Right hindlimb (tissue), 1 donor: ENCODE measurements at regions not wholly inside any gene's neighbourhood (a gene's known extent, or its start where the extent isn't known, plus 50 kb on each side); places are given as distances from the start of the nearest gene placed in this dataset.
A peak's percentile ranks its signal among the peaks of the same experiment; 100 is the strongest.

Experiments
- DNase-seq: peaks from one replicate; pipeline ENCODE4 v3.0.0-alpha.2; 2018

DNA sequence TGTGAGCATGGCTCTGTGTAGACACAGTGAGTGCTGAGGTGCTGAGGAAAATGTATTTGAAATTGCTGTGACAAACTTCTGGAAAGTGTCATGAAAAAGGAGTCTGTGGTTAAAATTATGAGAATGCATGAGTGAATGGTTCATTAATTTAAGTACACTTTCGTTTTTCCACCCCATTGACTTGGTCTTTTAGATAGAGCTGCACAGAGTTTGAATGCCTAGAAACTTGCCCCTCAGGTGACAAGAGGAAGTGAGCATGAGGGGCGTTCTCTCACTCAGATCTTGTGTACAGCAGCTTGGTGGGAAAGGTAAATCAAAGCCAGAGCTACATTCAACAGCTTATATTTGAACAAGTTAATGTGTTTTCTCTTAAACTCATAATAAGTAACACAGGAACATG is 296.8 kb downstream of the WDR72 start:
- DNase-seq, result no peak

DNA sequence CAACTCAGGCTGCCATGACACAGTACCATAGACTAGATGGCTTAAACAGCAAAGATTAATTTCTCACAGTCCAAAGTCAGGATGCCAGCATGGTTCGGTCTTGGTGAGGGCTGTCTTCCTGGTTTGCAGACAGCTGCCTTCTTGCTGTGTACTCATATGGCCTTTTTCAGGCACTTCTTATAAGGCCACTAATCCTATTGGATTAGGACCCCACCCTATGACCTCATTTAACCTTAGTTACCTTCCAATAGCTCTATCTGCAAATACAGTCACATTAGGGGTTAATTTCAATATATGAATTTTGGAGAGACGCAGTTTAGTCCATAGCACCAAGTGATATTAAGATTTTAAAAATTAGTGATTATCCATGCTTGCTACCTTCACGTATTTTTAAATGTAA is 297.8 kb downstream of the WDR72 start:
- no peak for DNase-seq

DNA sequence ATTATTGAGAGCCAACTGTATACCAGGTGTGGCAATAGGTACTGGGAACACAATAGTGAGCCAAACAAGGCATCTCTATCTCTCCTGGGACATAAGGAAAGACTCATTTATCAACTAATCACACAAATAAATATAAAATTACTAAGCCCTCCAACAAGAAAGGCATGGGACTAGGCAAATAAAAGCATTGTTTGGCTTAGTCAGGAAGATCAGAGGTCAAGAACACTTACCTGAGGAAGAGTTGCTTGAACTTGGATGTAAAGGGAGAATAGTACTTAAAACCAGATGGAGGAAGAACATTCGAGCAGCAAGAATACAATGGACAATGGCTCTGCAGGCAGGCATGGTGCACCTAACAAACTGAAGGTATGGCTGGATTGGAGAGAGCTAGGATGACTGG is 300.7 kb downstream of the WDR72 start:
- DNase-seq, result no peak

DNA sequence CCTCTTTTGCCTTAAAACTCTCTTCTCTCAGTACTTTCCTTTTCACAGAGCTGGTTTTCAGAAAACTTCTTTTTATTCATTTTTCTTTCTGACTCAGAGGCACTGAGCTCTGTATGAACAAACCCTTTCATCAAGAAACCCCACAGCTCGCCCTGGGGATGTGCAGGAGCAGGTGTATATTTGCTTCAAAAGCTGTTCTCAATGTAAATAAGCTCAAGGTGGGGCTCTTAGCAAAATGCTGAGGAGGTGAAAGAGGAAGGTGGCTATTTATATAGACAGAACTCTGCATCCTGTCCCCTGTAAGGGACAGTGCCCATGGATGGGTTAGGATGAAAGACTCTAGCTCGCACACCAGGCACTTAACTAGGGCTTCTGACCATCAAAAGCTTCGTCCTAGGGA is 302.0 kb downstream of the WDR72 start:
- no peak for DNase-seq

DNA sequence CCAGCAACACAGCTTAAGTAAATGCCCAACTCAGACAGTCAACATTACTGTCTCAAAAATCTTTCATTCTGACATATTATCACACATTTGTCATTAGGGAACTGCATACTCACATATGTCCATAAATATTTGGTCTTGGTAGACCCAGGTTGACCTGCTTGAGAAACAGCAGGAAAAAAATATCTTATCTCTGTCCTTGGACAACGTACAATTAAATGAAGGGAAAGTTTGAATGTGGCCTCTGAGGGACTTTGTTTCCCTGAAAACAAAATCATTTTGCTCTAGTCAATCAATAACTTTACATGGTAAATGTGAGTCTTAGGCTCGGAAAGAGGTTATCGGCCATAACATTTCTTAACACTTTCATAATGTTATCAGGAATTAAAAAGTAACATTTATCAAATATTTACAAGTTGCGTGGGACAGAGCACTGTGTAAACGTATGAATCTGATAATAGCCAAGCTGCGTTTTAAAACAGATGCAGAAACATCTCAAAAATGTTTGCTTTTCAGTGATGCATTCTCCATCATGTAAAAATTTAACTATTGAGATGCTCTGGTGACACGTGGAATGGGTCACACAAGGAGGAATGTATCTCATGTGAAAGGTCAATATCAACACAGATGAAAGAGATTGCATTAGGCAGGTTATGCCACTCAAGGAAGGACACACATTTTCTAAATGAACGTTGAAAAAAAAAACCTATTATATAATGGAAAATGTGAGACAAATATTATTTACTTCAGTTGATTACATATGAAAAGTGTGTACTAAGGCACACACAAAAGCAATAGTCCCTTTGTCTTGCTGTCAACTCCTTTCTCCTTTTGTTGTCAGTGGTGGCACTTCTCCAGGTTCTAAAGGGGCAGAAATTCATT is 304.4 kb downstream of the WDR72 start:
- no peak for DNase-seq

DNA sequence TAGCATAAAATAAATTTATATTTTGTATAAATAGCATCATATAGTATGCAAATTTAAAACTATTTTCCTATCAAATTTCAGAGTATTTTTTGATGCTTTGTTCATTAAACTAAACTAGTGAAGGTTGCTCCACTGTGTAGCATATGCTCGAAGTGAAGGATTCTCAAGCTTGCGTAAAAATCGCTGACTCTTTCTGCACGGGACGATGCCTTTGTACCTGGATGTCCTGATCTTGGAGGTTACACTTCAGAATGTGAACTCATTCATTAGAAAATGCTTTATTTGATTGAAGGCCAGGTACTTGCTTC is 305.0 kb downstream of the WDR72 start:
- no peak for DNase-seq

DNA sequence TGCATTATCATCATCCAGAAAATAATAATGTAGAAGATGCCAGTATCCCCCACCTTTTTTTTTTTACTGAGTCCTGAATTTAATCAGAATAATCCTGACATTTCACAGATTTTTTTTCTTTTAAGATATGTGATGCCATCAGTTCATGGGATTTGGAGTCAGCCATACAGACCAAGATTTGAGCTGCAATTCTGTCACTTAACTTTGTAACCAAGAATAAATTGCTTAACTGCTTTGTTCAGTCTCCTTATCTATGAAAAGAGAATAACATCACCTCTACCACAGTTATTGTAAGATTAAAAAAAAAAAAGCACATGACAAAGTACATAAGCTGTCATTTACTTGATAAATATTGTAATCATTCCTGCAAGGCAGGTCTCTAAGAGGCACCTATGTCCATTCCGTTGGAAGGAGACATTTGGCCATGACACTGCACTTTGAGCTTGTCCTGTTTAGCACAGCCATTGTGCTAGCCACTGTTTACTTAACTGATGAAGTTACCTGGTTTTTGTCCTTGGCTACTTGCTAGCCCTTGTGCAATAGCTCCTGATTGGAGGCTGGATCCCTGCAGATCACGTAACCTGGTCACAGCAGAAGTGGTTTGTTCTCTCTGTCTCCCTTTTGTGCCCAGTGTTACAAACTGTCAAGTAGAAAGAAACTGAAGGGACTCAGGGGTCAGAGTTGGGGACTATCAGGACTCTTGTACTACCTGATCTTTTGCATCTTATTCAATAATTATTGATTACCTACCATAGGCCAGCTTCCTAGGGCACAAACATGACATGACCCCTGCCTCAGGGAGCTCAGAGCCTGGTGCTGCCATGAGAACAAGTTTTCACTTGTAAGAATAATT is 306.0 kb downstream of the WDR72 start:
- DNase-seq, result no peak

DNA sequence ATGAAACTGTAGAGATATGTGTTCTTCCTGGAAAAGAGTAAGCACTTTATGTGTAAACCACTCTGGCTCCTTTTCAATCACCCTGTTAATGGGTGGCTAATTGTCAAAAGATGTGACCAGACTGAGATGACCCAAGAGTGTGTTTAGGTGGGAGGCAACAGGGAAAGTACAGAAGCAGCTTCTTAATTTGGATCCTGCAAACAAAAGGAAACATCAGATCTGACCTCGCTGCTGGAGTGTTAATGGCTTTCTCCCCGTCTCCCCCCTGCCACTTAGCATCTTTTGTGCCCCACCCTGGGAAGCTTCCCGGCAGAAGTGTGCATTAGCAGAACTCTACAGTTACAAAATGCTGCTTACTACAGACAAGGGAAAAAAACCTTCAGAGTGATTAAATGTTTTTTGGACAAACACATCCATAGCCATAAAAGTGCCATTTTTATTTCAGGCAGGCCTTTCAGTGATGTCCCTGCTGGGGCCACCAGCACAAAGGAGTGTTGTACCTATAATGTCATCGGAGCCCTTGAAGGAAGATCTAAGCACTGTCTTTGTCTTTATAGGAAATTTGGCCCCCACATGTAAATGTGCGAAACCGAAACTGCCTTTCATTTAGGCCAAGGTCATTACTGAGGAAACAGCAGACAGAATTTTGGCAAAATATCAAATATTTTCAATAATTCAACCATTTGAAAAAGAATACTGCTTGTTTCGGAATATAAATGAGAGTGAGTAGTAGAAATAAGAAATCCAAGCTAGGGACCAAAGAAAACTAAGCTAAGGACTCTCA is 311.0 kb downstream of the WDR72 start:
- DNase-seq, result no peak

DNA sequence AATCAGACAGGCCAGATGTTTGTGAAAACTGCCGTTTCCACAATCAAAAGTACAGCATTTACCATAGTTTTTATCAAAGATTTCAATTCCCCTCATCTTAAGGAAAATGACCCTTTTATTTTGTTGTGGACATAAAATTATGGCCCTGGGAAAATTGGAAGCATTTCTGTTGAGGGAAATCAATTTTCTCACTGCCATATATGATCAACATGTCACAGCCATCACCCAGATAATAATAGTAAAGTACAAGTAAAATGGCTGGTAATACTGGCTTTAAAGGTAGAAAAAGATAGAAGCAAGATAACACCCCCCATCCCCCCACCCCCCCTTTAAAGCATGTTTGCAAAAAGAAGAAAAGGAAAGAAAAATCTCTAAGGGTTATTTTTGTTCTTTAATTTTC is 311.7 kb downstream of the WDR72 start:
- no peak for DNase-seq

DNA sequence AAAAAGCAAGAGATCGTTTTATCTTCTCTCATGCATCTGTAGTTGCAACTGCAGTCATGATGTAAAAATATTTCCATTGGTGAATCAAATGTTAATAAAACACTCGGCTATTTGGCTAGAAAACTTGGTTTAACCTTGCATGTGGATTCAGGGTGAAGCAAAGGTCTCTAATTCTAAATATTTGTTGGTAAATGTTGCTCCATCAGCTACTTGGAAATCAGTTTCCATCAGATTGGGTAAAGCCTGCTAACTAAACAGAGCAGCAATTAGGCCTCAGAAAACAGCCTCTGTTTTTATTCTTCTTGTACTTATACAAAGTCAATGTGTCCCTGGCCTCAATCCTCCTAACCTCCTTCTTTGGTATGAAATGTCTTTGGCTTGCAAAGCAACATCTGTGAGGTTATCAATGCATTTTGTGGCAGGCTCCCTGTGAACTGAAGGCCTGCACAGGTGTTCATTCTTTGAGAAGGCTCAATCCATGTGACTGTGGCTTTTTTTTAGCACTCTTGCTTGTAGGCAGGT is 312.3 kb downstream of the WDR72 start:
- DNase-seq, result no peak

DNA sequence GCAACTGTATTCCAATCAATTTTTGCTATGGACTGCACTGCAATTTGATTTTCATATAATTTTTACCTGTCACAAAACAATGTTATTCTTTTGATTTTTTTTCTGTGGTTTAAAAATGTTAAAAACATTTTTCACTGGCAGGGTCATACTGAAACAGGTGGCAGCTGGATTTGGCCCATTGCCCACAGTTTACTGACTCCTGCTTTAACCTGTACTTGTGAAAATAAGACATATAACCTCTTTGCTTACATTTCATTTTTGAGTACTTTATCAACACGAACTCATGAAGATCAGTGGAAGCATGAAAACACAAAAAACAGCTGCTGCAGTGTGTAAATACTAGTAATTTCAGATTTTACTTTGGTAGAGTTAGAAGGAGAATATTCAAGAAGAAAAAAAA is 313.1 kb downstream of the WDR72 start:
- no peak for DNase-seq

DNA sequence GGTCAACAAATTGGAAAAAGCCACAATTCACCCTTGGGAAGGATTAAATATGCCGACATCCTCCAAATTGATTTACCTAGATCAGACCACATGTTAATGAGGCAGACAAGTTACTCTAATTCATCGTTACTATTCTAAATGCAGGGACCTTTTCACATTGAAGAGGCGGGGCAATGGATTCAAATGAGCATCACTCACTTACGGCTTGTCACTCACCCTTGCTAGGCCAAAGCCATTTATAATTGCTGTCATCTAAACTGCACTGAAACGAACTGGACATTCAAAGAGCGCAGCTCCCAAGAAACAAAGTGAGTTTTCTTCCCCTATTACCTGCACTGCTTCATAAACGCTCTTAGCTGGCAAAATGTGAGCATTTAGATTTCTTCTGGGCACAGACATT is 313.9 kb downstream of the WDR72 start:
- DNase-seq, result no peak

DNA sequence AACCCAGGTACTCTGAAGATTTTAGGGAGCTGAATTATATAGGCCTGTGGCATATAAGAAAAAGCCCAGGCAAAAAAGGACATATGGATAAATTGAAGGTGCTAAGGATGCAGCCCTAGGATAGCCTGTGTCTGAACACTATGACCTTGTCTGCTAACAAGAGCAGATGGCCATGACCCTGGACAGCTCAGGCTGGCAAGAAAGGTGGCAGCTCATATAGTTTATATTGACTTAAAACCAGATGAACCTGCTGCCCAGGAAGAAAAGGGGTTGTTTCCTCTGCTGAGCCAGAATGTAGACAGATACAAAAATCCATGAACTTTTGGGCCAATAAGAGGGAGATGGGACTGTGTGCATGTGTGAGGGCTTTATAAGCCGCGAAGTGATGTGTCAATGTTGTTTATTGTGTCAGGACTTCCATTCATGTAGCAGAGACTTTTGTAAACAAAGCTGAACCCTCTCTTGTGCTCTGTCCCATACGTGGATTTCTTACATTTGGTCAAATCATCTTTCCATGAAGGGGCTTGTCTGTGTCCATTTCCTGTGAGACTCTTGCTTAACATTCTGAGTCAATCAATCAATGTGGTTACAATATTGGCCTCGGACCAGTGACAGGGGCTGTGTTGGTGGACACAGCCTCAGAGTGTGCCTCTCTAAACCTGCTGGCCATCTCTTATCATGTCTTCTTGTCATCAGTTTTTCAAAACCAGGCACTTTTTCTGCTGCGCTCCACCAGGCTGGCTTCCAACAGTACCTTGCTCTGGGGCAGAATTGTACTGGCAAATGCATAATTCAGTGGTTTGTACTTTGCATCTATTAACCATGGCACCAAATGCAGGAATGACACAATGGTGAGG is 321.2 kb downstream of the WDR72 start:
- DNase-seq, result no peak

DNA sequence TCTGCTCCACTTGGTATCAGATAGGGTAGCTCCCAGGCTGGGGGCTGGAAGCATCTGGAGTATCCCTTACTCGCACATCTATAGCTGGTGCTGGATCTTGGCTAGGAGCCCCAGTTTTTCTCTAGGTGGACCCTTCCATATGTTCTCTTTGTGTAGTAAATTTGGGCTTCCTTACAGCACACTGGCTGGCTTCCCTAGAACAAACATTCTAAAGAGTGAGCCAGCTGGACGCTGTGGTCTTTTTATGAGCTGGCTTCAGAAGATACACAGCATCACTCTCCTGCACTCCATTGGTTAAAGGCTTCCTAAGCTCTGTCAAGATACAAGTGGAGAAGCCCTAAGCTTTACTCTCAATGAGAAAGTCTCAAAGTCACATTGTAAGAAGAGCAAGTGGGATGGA is 322.1 kb downstream of the WDR72 start:
- DNase-seq, result peak; percentile 48

DNA sequence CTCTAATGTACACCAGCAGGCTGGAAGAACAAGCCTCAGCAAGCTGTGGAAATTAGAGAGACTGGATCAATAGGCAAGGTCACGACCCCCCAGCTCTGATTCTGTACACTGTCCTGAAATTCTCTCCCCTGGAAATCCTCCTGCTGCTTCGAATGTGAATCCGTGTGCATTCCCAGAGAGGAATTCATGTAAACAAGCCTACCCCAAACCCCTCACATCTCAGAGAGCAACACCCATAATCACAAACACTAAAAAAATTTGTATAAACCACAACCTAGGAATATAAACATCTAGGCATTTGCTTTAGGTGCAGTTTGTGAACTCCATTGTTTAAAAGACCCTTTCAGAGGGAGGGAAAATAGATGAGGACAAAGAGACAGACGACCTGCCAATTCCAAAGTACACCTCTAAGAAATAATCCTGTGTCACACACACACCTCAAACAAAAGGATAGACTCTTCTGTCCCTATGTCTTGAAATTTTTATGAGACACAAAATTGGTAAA is 325.2 kb downstream of the WDR72 start:
- no peak for DNase-seq

DNA sequence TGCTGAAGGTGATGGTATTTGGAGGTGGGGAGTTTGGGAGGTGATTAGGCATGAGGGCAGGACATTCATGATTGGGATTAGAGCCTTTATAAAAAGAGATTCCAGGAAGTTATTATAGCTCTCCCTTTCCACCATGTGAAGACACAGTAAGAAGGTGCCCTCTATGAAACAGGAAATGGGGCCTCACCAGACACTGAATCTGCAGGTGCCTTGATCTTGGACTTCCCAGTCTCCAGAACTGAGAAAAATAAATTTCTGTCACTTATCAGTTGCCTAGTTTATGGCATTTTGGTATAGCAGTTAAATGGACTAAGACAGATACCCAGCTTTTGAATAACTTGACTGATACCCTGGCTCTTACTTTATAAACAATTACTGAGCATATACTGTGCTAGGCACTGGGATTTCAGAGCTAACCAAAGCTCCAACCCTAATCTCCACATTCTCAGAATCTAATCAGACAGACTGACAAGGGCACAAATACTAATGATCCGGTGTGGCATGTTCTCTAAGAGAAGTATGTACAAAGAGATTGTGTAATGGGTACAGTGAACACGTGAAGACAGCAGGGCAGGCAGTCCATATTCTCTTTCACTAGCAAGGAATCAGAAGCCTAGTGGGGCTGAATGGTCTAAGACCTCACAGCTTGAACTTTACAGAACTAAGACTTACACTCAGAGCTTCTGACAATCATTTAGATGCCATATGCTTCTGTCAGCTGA is 343.1 kb downstream of the WDR72 start:
- DNase-seq, result no peak

DNA sequence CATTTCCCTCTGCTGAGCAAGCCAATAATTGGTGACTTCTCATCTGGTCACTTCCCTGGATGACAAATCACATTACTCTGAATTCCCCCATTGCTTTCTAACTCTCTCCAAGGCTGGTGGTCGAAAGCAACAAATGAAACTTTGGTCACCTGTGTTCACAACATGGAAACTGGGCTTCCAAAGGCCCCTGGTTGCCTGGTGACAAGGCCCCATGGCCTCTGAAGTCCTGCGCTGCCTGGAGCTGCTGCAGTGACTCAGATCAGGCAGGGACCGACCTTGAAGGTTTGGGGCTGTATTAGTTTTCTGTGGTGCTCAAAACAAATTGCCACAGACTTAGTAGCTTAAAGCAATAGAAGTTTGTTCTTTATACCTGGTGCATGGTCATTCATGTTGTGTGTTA is 345.3 kb downstream of the WDR72 start:
- DNase-seq, result no peak

DNA sequence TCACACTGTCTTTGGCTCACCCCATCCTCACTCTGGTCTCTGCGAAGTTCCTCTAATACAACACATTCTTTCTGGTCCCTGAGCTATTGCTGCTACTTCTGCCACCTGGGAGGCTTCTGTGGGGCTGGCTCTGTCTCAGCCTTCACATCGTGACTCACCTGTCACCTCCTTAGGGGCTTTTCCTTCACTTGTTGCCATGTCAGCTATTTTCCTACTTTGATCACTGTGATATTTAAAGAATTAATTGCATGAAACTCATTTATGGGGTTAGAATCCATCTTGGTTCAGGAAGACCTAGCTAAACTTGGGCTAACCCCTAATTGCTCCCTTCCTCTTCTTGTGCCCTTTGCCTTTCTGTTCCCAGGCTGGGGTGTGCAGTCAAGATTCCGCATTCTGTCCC is 346.9 kb downstream of the WDR72 start:
- DNase-seq, result no peak

DNA sequence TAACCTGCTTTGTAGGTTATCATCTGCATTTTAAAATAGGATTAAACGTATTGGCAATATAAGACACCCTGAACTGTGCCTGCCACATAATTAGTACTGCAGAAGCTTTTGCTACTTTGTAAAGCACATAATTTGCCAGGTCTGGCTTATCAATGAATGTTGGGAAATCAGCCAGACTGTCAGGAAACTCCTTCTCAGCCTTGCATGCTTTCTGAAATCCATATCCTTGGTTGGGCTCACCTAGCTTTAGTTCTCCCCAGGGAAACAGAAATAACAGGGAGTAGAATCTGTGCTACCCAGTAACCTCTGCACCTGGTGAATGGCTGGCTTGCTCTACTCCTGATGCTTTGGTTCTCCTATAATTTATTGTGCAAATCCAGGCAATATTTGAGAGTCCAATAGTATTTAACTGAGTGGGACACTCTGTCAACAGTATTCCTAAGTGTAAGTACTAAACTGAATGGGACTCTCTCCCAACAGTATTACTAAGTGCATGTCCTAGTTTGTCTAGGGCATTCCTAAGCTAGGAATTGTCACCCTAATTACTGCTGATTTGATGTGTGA is 354.5 kb downstream of the WDR72 start:
- no peak for DNase-seq

DNA sequence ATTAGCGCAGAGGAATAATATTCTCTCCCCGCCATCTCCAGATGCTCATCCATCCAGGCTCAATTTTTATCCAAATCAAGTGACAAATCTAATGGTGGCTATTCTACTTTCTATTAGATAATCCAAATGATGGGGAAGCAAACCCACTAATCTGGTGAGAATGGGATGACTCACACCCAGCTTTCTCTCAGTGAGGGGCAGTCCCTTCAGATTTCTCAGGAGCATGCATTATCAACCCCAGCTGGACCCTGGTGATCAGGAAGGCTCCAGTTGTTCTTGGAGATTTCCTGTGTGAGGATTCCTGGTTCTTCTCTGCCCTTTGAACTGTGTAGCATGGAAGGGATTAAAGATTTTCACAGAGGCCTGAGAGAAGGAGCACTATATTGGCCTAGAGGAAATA is 358.0 kb downstream of the WDR72 start:
- DNase-seq, result no peak

DNA sequence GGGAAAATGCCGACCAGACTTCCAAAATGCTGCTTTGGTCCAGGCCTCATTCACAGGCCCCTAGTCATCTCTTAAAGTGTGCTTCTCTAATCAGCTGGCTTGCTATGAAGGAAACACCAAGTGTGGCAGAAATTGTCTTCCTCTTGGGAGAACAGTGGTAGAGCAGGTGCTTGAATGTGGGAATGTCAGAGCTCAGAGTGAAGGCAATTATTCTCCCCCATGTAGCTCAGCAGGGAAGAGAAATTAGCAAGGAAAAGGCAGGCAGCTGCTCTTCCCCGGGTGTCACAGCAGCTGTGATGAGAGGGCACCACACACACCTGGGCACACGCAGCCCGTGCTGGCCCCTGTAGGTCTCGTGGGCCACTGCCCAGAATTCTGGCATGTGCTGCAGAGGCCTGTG is 358.5 kb downstream of the WDR72 start:
- no peak for DNase-seq
